ENCODE measurements at regions not wholly inside any gene's neighbourhood (a gene's known extent, or its start where the extent isn't known, plus 50 kb on each side); places are given as distances from the start of the nearest gene placed in this dataset.

DNA sequence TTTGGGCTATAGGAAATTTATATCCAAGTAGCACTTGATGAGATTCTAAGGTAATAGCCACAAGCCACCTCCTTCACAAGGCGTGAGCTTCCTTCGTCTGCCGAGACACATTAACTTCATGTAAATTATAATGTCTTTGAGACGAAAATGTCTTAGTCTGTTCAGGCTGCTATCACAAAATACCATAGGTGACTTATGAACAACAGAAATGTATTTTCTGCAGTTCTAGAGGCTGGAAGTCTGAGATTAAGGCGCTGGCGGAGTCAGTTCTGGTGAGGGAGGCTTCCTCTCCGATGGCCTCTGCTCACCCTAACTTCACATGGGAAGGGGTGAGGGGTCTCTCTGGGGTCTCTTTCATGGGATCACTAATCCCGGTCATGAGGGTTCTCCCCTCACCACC is 133.0 kb downstream of the ETS2 start:
- Histone ChIP-seq H3K27ac (ENCODE audit: insufficient read length, low read depth, low read length) (no peak overlapping the region), H3K18ac (ENCODE audit: insufficient read length, low read depth, low read length) (no peak overlapping the region), H3K4me2 (ENCODE audit: insufficient read depth, insufficient read length, low read length) (no peak overlapping the region), H3T11ph (ENCODE audit: low read length) (no peak overlapping the region), H3K79me1 (ENCODE audit: insufficient read depth, low read depth, low read length, poor library complexity, severe bottlenecking) (no peaks in the 10 kb centered on the region), H2BK15ac (ENCODE audit: low read depth, low read length) (no peak overlapping the region), H3K79me2 (ENCODE audit: insufficient read depth, low read length) (no peaks in the 10 kb centered on the region), H2AFZ (ENCODE audit: low read length) (no peak overlapping the region), H2AK5ac (ENCODE audit: insufficient read length, low read length) (no peak overlapping the region), H2BK20ac (ENCODE audit: low read depth, low read length, poor library complexity, severe bottlenecking) (no peak overlapping the region), H4K8ac (replicated peaks; ENCODE audit: insufficient read length, low read depth, low read length) (no peak overlapping the region), H3K27me3 (ENCODE audit: insufficient read depth, low read length) (no peaks in the 10 kb centered on the region), H3K23ac (ENCODE audit: insufficient read length, low read depth, low read length) (no peak overlapping the region), H3K4me1 (ENCODE audit: insufficient read depth, low read length) (no peaks in the 10 kb centered on the region), H3K23me2 (ENCODE audit: insufficient read length, low read depth, low read length, poor library complexity, severe bottlenecking) (no peaks in the 10 kb centered on the region), H2BK12ac (ENCODE audit: insufficient read length, low read depth, low read length) (no peak overlapping the region), H4K5ac (ENCODE audit: insufficient read length, low read depth, low read length) (no peak overlapping the region), H3K4ac (ENCODE audit: low read depth, low read length) (no peak overlapping the region), H2BK120ac (ENCODE audit: low read depth, low read length, poor library complexity, severe bottlenecking) (no peak overlapping the region), H3K9me3 (ENCODE audit: control insufficient read depth, low read depth, low read length) (no peaks in the 10 kb centered on the region), H3K9ac (ENCODE audit: extremely low read depth, insufficient read length, low read length) (no peak overlapping the region), H4K91ac (ENCODE audit: insufficient read length, low read depth, low read length) (no peak overlapping the region), H3K14ac (ENCODE audit: insufficient read depth, low read length) (no peak overlapping the region), H3K56ac (ENCODE audit: insufficient read length, low read depth, low read length) (no peak overlapping the region), H2BK5ac (ENCODE audit: insufficient read length, low read length) (no peak overlapping the region), H4K20me1 (ENCODE audit: control insufficient read depth, insufficient read depth, insufficient read length) (no peaks in the 10 kb centered on the region)
- TF ChIP-seq CTCF (conservative IDR thresholded peaks at IDR 0.05): no peak
- H3K27ac Mint-ChIP-seq: no peak overlapping the region
- peaks cover 10 to 13% of the 10 kb centered on the region in 2 experiments for H3K4me1 Mint-ChIP-seq
- H3K27me3 Mint-ChIP-seq (ENCODE audit: low read depth): no peaks in the 10 kb centered on the region; the same call in none of the 2 replicates
- H3K36me3 Mint-ChIP-seq (ENCODE audit: insufficient read depth in 1 of 3, low read depth in 3 of 3): peaks cover 2 to 18% (median 16%) of the 10 kb centered on the region in 3 experiments; a peak in 5 of 7 replicates
- no peak overlapping the region for H3K4me3 Mint-ChIP-seq
- WGBS (ENCODE audit: extremely low coverage, insufficient read length, low lambda C conversion rate): no CpG with 5 or more reads among the region's 8 CpGs
- peaks cover 17 to 20% of the 10 kb centered on the region in 2 experiments; a peak in 4 of 5 replicates for H3K9me3 Mint-ChIP-seq
- DNase-seq: no peak
